ENCODE measurements at regions not wholly inside any gene's neighbourhood (a gene's known extent, or its start where the extent isn't known, plus 50 kb on each side); places are given as distances from the start of the nearest gene placed in this dataset.
"Not testable (repeated sequence)": the region's sequence is repeated elsewhere in the genome, so short reads cannot be mapped to it uniquely, and the experiment has no call there.

DNA sequence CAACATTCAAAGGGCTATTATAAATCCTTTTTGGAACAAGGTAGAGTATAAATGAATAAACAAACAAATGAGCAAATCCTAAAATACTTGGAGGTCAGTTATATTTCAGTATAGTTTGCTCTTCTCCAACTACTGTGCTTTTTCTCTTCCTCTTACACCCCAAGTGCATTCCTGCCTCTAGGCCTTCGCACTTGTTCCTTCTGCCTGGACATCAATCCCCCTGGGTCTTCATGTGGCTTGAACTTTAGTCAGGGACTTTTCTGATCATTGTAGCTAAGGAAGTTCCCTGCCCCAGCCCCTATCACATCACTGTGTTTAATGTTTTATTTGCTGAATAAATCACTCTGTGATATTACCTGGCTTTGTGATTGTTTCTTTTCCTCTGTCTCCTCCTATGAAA is 418.2 kb upstream of the HNRNPA3 start:
- Mint-ChIP-seq H3K27ac (ENCODE audit: unreplicated experiment) (no peak overlapping the region), H3K36me3 (ENCODE audit: low read depth) (no peaks in the 10 kb centered on the region), H3K4me3 (no peak overlapping the region), H3K4me1 (no peaks in the 10 kb centered on the region), H3K9me3 (no peaks in the 10 kb centered on the region), H3K27me3 (ENCODE audit: low read depth) (peaks cover 27% of the 10 kb centered on the region)
- no peak for TF ChIP-seq CTCF (conservative IDR thresholded peaks at IDR 0.05)
- no peak for DNase-seq (ENCODE audit: low read depth, low spot score)

GRCh38 chr2:176795823-176796222 is 416.8 kb upstream of the HNRNPA3 start:
- H3K4me1 Mint-ChIP-seq, result no peaks in the 10 kb centered on the region
- H3K9me3 Mint-ChIP-seq, result no peaks in the 10 kb centered on the region
- no peak overlapping the region for H3K27ac Mint-ChIP-seq (ENCODE audit: unreplicated experiment)
- no peaks in the 10 kb centered on the region for H3K36me3 Mint-ChIP-seq (ENCODE audit: low read depth)
- no peak for TF ChIP-seq CTCF (conservative IDR thresholded peaks at IDR 0.05)
- no peak for DNase-seq (ENCODE audit: low read depth, low spot score)
- no peak overlapping the region for H3K4me3 Mint-ChIP-seq
- peaks cover 22% of the 10 kb centered on the region for H3K27me3 Mint-ChIP-seq (ENCODE audit: low read depth)

- not testable (repeated sequence) for H3K36me3 Mint-ChIP-seq (ENCODE audit: low read depth); DNase-seq (ENCODE audit: low read depth, low spot score); H3K9me3 Mint-ChIP-seq; H3K4me3 Mint-ChIP-seq; H3K27ac Mint-ChIP-seq (ENCODE audit: unreplicated experiment); H3K4me1 Mint-ChIP-seq
- H3K27me3 Mint-ChIP-seq (ENCODE audit: low read depth), result peaks cover 20% of the 10 kb centered on the region
These were observed 415.9 kb upstream of the HNRNPA3 start for GRCh38 chr2:176796677-176797076.

GRCh38 chr2:176804392-176804791 is 408.2 kb upstream of the HNRNPA3 start:
- Mint-ChIP-seq H3K27ac (ENCODE audit: unreplicated experiment) (no peak overlapping the region), H3K9me3 (no peaks in the 10 kb centered on the region), H3K27me3 (ENCODE audit: low read depth) (no peaks in the 10 kb centered on the region), H3K4me1 (no peaks in the 10 kb centered on the region), H3K4me3 (no peak overlapping the region), H3K36me3 (ENCODE audit: low read depth) (no peaks in the 10 kb centered on the region)
- TF ChIP-seq CTCF (conservative IDR thresholded peaks at IDR 0.05), result no peak
- no peak for DNase-seq (ENCODE audit: low read depth, low spot score)

- Mint-ChIP-seq H3K4me3 (no peak overlapping the region), H3K9me3 (no peaks in the 10 kb centered on the region), H3K27ac (ENCODE audit: unreplicated experiment) (no peak overlapping the region), H3K4me1 (no peaks in the 10 kb centered on the region), H3K27me3 (ENCODE audit: low read depth) (no peaks in the 10 kb centered on the region), H3K36me3 (ENCODE audit: low read depth) (no peaks in the 10 kb centered on the region)
- no peak for DNase-seq (ENCODE audit: low read depth, low spot score)
- TF ChIP-seq CTCF (conservative IDR thresholded peaks at IDR 0.05), result no peak
These were observed 407.2 kb upstream of the HNRNPA3 start for GRCh38 chr2:176805345-176805744.

DNA sequence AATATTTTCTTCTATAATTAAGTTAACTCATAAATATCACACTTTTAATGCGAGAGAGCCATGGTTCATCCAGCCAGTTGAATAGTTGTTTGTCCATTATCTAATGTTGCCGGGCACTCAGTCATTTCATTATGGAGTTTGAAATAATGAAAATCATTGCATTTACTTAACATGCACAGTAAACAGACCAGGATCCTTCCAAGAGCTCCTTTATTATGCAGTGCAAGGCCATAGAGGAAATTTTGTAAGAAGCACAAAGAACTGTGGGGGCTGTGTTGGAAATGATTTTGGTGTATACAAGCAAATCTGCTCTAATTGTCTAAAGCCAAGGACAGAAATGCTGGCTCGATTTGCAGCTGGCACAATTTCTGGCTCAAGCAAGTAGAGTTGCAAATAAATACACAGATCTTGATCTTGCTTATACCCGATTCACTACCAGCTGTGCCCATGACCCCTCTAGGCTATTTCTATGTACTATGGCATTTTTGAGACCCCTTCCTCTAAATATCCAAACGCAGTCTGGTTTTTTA is 400.3 kb upstream of the HNRNPA3 start:
- no peak overlapping the region for H3K27ac Mint-ChIP-seq (ENCODE audit: unreplicated experiment)
- H3K4me1 Mint-ChIP-seq, result peaks cover 4% of the 10 kb centered on the region
- no peaks in the 10 kb centered on the region for H3K36me3 Mint-ChIP-seq (ENCODE audit: low read depth)
- DNase-seq (ENCODE audit: low read depth, low spot score), result no peak
- H3K4me3 Mint-ChIP-seq, result no peak overlapping the region
- TF ChIP-seq CTCF (conservative IDR thresholded peaks at IDR 0.05), result no peak
- peaks cover 3% of the 10 kb centered on the region for H3K27me3 Mint-ChIP-seq (ENCODE audit: low read depth)
- H3K9me3 Mint-ChIP-seq, result no peaks in the 10 kb centered on the region

All from neural crest cell (in vitro differentiated cells).